Astrocyte of the cerebellum (primary cell): ENCODE measurements at regions not wholly inside any gene's neighbourhood (a gene's known extent, or its start where the extent isn't known, plus 50 kb on each side); places are given as distances from the start of the nearest gene placed in this dataset.
"Not testable (repeated sequence)": the region's sequence is repeated elsewhere in the genome, so short reads cannot be mapped to it uniquely, and the experiment has no call there.

Source experiments
- DNase-seq: peaks from one replicate; pipeline ENCODE4 v3.0.0-alpha.2; 2011; ENCODE audit warnings: low read depth
- H3K4me3 ChIP-seq: 2 replicates; pipeline ENCODE4 v1.5.1; 2011; ENCODE audit warnings: mild to moderate bottlenecking, low read depth, low read length, moderate library complexity
- CTCF ChIP-seq: IDR thresholded peaks from 2 replicates; pipeline ENCODE4 v1.5.1; 2012; ENCODE audit warnings: low read length, low read depth, moderate library complexity, mild to moderate bottlenecking; ENCODE audit errors: missing control alignments
- in situ Hi-C: cut with HindIII; loops from 2 replicates; pipeline ENCODE4 v1.10.0; 2017; ENCODE audit warnings: low sequenced_read_pairs

DNA sequence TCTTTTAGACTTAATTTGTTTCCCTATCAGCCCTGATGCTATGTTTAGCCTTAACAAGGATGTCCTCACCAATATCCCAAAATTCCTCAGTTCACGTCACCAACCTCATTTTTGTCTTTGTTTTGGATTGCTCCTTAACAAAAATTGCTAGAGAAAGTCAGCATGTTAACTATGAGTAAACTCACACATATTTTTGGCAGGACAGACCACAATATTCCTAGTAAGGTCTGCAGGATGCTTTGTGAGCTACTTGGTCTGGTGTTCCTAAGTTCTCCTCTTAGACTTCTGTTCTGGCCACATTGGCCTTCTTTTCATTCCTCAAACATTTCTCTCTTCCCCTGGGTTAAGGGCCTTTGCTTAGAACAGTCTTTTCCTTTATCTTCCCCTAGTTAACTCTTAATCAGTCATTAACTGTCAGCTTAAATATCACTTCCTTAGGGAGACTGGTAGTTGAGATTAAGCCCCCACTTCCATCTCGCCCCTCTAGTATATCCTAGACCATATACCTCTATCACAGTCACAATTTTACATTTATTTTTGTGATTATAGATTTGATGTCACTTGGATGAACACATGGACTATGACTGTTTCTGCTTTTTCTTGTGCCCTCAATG, 116.2 kb downstream of the ADCYAP1 start:
- in situ Hi-C loops, result no loop called here
- TF ChIP-seq CTCF, result no peak
- H3K4me3 ChIP-seq, result no peak overlapping the region
- no peak for DNase-seq

GRCh38 chr18:1026930-1027329, 122.3 kb downstream of the ADCYAP1 start:
- in situ Hi-C loops, result no loop called here
- no peak for DNase-seq
- TF ChIP-seq CTCF, result no peak
- H3K4me3 ChIP-seq, result no peak overlapping the region

DNA sequence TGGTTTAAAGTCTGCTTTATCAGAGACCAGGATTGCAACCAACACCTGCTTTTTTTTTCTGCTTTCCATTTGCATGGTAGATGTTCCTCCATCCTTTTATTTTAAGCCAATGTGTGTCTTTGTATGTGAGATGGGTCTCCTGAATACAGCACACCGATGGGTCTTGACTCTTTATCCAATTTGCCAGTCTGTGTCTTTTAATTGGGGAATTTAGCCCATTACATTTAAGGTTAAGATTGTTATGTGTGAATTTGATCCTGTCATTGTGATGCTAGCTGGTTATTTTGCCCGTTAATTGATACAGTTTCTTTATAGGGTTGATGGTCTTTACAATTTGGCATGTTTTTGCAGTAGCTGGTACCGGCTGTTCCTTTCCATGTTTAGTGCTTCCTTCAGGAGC, 128.4 kb downstream of the ADCYAP1 start:
- in situ Hi-C loops, DNase-seq: not testable (repeated sequence)

DNA sequence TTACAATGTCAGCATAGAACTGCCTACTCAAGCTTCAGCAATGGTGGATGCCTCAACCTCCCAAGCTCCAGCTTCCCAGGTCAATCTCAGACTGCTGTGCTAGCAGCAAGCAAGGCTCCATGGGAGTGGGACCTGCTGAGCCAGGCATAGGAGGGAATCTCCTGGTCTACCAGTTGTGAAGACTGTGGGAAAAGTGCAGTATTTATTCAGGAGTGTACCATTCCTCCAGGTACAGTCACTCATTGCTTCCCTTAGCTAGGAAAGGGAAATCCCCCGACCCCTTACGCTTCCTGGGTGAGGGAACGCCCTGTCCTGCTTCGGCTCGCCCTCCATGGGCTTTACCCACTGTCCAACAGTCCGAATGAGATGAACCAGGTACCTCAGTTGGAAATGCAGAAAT, 130.3 kb downstream of the ADCYAP1 start:
- H3K4me3 ChIP-seq, result no peak overlapping the region
- TF ChIP-seq CTCF, result no peak
- DNase-seq, result no peak
- in situ Hi-C loops, result no loop called here

More for the DNA sequence above, 128.4 kb downstream of the ADCYAP1 start:
- H3K4me3 ChIP-seq, result not testable (repeated sequence)

- TF ChIP-seq CTCF, result no peak
- in situ Hi-C loops, result no loop called here
Observed at GRCh38 chr18:1036926-1037325, 132.3 kb downstream of the ADCYAP1 start.

GRCh38 chr18:1037776-1038175, 133.1 kb downstream of the ADCYAP1 start:
- DNase-seq, result no peak
- no peak for TF ChIP-seq CTCF
- no peak overlapping the region for H3K4me3 ChIP-seq
- in situ Hi-C loops, result no loop called here

More at GRCh38 chr18:1036926-1037325, 132.3 kb downstream of the ADCYAP1 start:
- H3K4me3 ChIP-seq, result no peak overlapping the region
- no peak for DNase-seq

- in situ Hi-C loops, result no loop called here
- TF ChIP-seq CTCF, result no peak
- H3K4me3 ChIP-seq, result no peak overlapping the region
- no peak for DNase-seq
Observed at GRCh38 chr18:1039421-1039820, 134.8 kb downstream of the ADCYAP1 start.

DNA sequence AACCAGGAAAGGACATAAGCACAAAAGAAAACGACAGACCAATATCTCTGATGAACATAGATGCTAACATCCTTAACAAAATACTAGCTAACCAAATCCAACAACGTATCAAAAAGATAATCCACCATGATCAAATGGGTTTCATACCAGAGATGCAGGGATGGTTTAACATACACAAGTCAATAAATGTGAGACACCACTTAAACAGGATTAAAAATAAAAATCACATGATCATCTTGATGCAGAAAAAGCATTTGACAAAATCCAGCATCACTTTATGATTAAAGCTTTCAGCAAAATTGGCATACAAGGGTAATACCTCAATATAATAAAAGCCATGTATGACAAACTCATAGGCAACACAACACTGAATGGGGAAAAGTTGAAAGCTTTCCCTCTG, 138.4 kb downstream of the ADCYAP1 start:
- DNase-seq, in situ Hi-C loops, H3K4me3 ChIP-seq: not testable (repeated sequence)
